ENCODE measurements at regions not wholly inside any gene's neighbourhood (a gene's known extent, or its start where the extent isn't known, plus 50 kb on each side); places are given as distances from the start of the nearest gene placed in this dataset.

GRCh38 chr1:176338877-176339276 is 124.1 kb upstream of the PAPPA2 start:
- TF ChIP-seq CTCF (IDR thresholded peaks at IDR 0.05), result no peak
- no peak for TF ChIP-seq POLR2A (IDR thresholded peaks at IDR 0.05)
- no peak for TF ChIP-seq POLR2AphosphoS5 (IDR thresholded peaks at IDR 0.05)

All from prostate gland (tissue), 2 donors.